D721Med (cell line): ENCODE measurements at regions not wholly inside any gene's neighbourhood (a gene's known extent, or its start where the extent isn't known, plus 50 kb on each side); places are given as distances from the start of the nearest gene placed in this dataset.

ENCODE experiments used
- DNase-seq: peaks from one replicate; pipeline ENCODE4 v3.0.0; 2011; ENCODE audit warnings: low spot score; ENCODE audit not compliant: insufficient read length
- FAIRE-seq: peaks from 2 replicates; lab custom pipeline; 2011; peaks lifted over from hg19 to GRCh38; lab: Jason Lieb, UNC
- CTCF ChIP-seq: IDR thresholded peaks from 2 replicates; pipeline ENCODE4 v1.5.1; 2012; ENCODE audit warnings: mild to moderate bottlenecking, control low read depth; ENCODE audit not compliant: insufficient read depth; ENCODE audit errors: missing control alignments

- no peak for TF ChIP-seq CTCF
- DNase-seq: no peak
- no peak for FAIRE-seq
These were observed 826.9 kb upstream of the PIK3C3 start for GRCh38 chr18:41128126-41128525.

GRCh38 chr18:41126541-41127235 lies 828.3 kb upstream of the PIK3C3 start:
- FAIRE-seq (no peak), DNase-seq (no peak)
- no peak for TF ChIP-seq CTCF

GRCh38 chr18:41121116-41121826 lies 833.8 kb upstream of the PIK3C3 start:
- no peak for DNase-seq
- TF ChIP-seq CTCF: no peak
- no peak for FAIRE-seq

- DNase-seq: no peak
- no peak for TF ChIP-seq CTCF
- no peak for FAIRE-seq
These were observed 836.0 kb upstream of the PIK3C3 start for GRCh38 chr18:41119031-41119430.

- TF ChIP-seq CTCF: no peak
- FAIRE-seq (peak; percentile 51), DNase-seq (no peak)
These were observed 841.0 kb upstream of the PIK3C3 start for GRCh38 chr18:41113885-41114482.

GRCh38 chr18:41099451-41099850 lies 855.6 kb upstream of the PIK3C3 start:
- FAIRE-seq (no peak), DNase-seq (no peak)
- TF ChIP-seq CTCF: no peak

GRCh38 chr18:41096504-41096903 lies 858.5 kb upstream of the PIK3C3 start:
- FAIRE-seq (peak; percentile 91), DNase-seq (no peak)
- peak; percentile 66 for TF ChIP-seq CTCF
